ENCODE measurements at regions not wholly inside any gene's neighbourhood (a gene's known extent, or its start where the extent isn't known, plus 50 kb on each side); places are given as distances from the start of the nearest gene placed in this dataset.

GRCh38 chr5:145681216-145681615, 153.9 kb downstream of the PRELID2 start:
- no peak overlapping the region for H2AFZ ChIP-seq (ENCODE audit: low read length)
- H3F3A ChIP-seq (ENCODE audit: low read depth): no peaks in the 10 kb centered on the region
- no peaks in the 10 kb centered on the region for H3K36me3 ChIP-seq (ENCODE audit: insufficient read depth, low read length)
- H3K4me3 ChIP-seq (ENCODE audit: low read length, poor library complexity, severe bottlenecking): no peak overlapping the region
- no peaks in the 10 kb centered on the region for H3K27me3 ChIP-seq (ENCODE audit: insufficient read depth, low read length, poor library complexity, severe bottlenecking)
- H3K4me1 ChIP-seq (ENCODE audit: insufficient read depth, low read length, poor library complexity, severe bottlenecking): peaks cover 19% of the 10 kb centered on the region
- H3K9me3 ChIP-seq (ENCODE audit: insufficient read depth, low read depth, low read length): no peaks in the 10 kb centered on the region
- H3K4me2 ChIP-seq (ENCODE audit: low read depth, low read length, poor library complexity, severe bottlenecking): no peak overlapping the region
- H3K9ac ChIP-seq (ENCODE audit: low read depth, low read length, poor library complexity, severe bottlenecking): no peak overlapping the region
- no peaks in the 10 kb centered on the region for H3K9me2 ChIP-seq (replicated peaks; ENCODE audit: low read depth, low read length)
- no peaks in the 10 kb centered on the region for H4K20me1 ChIP-seq (ENCODE audit: insufficient read depth, low read length, poor library complexity, severe bottlenecking)
- TF ChIP-seq CTCF (conservative IDR thresholded peaks at IDR 0.05; ENCODE audit: low read length) (no peak), EZH2phosphoT487 (IDR thresholded peaks at IDR 0.05; ENCODE audit: borderline replicate concordance) (no peak)
- H3K79me2 ChIP-seq (ENCODE audit: insufficient read depth, low read length): no peaks in the 10 kb centered on the region

- H3K4me2 ChIP-seq (ENCODE audit: low read depth, low read length, poor library complexity, severe bottlenecking): no peak overlapping the region
- no peak overlapping the region for H3K4me3 ChIP-seq (ENCODE audit: low read length, poor library complexity, severe bottlenecking)
- no peaks in the 10 kb centered on the region for H3K9me3 ChIP-seq (ENCODE audit: insufficient read depth, low read depth, low read length)
- TF ChIP-seq EZH2phosphoT487 (IDR thresholded peaks at IDR 0.05; ENCODE audit: borderline replicate concordance) (no peak), CTCF (conservative IDR thresholded peaks at IDR 0.05; ENCODE audit: low read length) (no peak)
- H3K4me1 ChIP-seq (ENCODE audit: insufficient read depth, low read length, poor library complexity, severe bottlenecking): peaks cover 19% of the 10 kb centered on the region
- no peak overlapping the region for H3K9ac ChIP-seq (ENCODE audit: low read depth, low read length, poor library complexity, severe bottlenecking)
- H3K36me3 ChIP-seq (ENCODE audit: insufficient read depth, low read length): no peaks in the 10 kb centered on the region
- no peaks in the 10 kb centered on the region for H3K27me3 ChIP-seq (ENCODE audit: insufficient read depth, low read length, poor library complexity, severe bottlenecking)
- no peak overlapping the region for H2AFZ ChIP-seq (ENCODE audit: low read length)
- H3K79me2 ChIP-seq (ENCODE audit: insufficient read depth, low read length): no peaks in the 10 kb centered on the region
- H3F3A ChIP-seq (ENCODE audit: low read depth): no peaks in the 10 kb centered on the region
- H4K20me1 ChIP-seq (ENCODE audit: insufficient read depth, low read length, poor library complexity, severe bottlenecking): no peaks in the 10 kb centered on the region
- H3K9me2 ChIP-seq (replicated peaks; ENCODE audit: low read depth, low read length): no peaks in the 10 kb centered on the region
Observed at GRCh38 chr5:145680767-145681166, 154.4 kb downstream of the PRELID2 start.

GRCh38 chr5:145680169-145680568, 155.0 kb downstream of the PRELID2 start:
- H3K36me3 ChIP-seq (ENCODE audit: insufficient read depth, low read length): no peaks in the 10 kb centered on the region

More at GRCh38 chr5:145680169-145680568, 155.0 kb downstream of the PRELID2 start:
- TF ChIP-seq EZH2phosphoT487 (IDR thresholded peaks at IDR 0.05; ENCODE audit: borderline replicate concordance) (no peak), CTCF (conservative IDR thresholded peaks at IDR 0.05; ENCODE audit: low read length) (peak; percentile 66)
- Histone ChIP-seq H3K4me2 (ENCODE audit: low read depth, low read length, poor library complexity, severe bottlenecking) (no peak overlapping the region), H3F3A (ENCODE audit: low read depth) (no peaks in the 10 kb centered on the region), H3K9ac (ENCODE audit: low read depth, low read length, poor library complexity, severe bottlenecking) (no peak overlapping the region), H3K9me3 (ENCODE audit: insufficient read depth, low read depth, low read length) (no peaks in the 10 kb centered on the region), H2AFZ (ENCODE audit: low read length) (no peak overlapping the region), H4K20me1 (ENCODE audit: insufficient read depth, low read length, poor library complexity, severe bottlenecking) (no peaks in the 10 kb centered on the region), H3K79me2 (ENCODE audit: insufficient read depth, low read length) (no peaks in the 10 kb centered on the region), H3K27me3 (ENCODE audit: insufficient read depth, low read length, poor library complexity, severe bottlenecking) (no peaks in the 10 kb centered on the region), H3K9me2 (replicated peaks; ENCODE audit: low read depth, low read length) (no peaks in the 10 kb centered on the region), H3K4me1 (ENCODE audit: insufficient read depth, low read length, poor library complexity, severe bottlenecking) (peaks cover 19% of the 10 kb centered on the region), H3K4me3 (ENCODE audit: low read length, poor library complexity, severe bottlenecking) (no peak overlapping the region)
